Vagina (tissue), 2 donors: ENCODE measurements at regions not wholly inside any gene's neighbourhood (a gene's known extent, or its start where the extent isn't known, plus 50 kb on each side); places are given as distances from the start of the nearest gene placed in this dataset.
A peak's percentile ranks its signal among the peaks of the same experiment; 100 is the strongest.

ENCODE experiments used
- DNase-seq, 2 donors: peaks; one replicate each; pipeline ENCODE4 v3.0.0-alpha.2; 2017; ENCODE audit errors: extremely low spot score in 2 of 2
- H3K27ac ChIP-seq: fragments of 200-600 bp; sonication (generic); one replicate; pipeline ENCODE4 v1.5.1; 2019
- H3K27me3 ChIP-seq: fragments of 200-600 bp; sonication (generic); one replicate; pipeline ENCODE4 v1.5.1; 2019
- H3K36me3 ChIP-seq, 2 donors: fragments of 200-600 bp; sonication (generic); one replicate each; pipeline ENCODE4 v1.5.1; 2017 to 2019
- H3K4me1 ChIP-seq: fragments of 200-600 bp; sonication (generic); one replicate; pipeline ENCODE4 v1.5.1; 2019
- H3K4me3 ChIP-seq, 2 donors: fragments of 200-600 bp; sonication (generic); 1 replicate in 1 of 2; 2 replicates in 1 of 2; pipeline ENCODE4 v1.5.1; 2016 to 2019
- H3K9me3 ChIP-seq: fragments of 200-600 bp; sonication (generic); one replicate; pipeline ENCODE4 v1.5.1; 2019
- CTCF ChIP-seq, 3 experiments: fragments of 450-650 bp in 2 of 3; fragments of 200-600 bp in 1 of 3; sonication (generic) in 1 of 3; IDR thresholded peaks; one replicate each; pipeline ENCODE4 v1.5.1; 2017 to 2019; ENCODE audit warnings: antibody characterized with exemption in 3 of 3, mild to moderate bottlenecking in 2 of 3, moderate library complexity in 2 of 3
- POLR2A ChIP-seq, 2 donors: fragments of 450-650 bp; IDR thresholded peaks; one replicate each; pipeline ENCODE4 v1.6.1; 2017; ENCODE audit warnings: antibody characterized with exemption in 2 of 2, mild to moderate bottlenecking in 2 of 2, moderate library complexity in 2 of 2
- POLR2AphosphoS5 ChIP-seq, 2 donors: sonication (generic); formaldehyde crosslinking; IDR thresholded peaks; one replicate each; pipeline ENCODE4 v1.9.0; 2017; ENCODE audit warnings: antibody characterized with exemption in 2 of 2, mild to moderate bottlenecking in 2 of 2, low read depth in 1 of 2; ENCODE audit not compliant: insufficient read depth in 1 of 2
- intact Hi-C: fragments of 100-400 bp; cut with DNase I; formaldehyde crosslinking; loops from one replicate; pipeline ENCODE4 v1.15.1; 2023

- Histone ChIP-seq H3K27ac (no peak overlapping the region), H3K4me1 (no peaks in the 10 kb centered on the region), H3K36me3 (no peaks in the 10 kb centered on the region), H3K9me3 (no peaks in the 10 kb centered on the region), H3K4me3 (no peak overlapping the region), H3K27me3 (no peaks in the 10 kb centered on the region)
- TF ChIP-seq POLR2A (IDR thresholded peaks at IDR 0.05): no peak
- TF ChIP-seq POLR2AphosphoS5 (IDR thresholded peaks at IDR 0.05; ENCODE audit: insufficient read depth in 1 of 2, low read depth in 1 of 2): no peak
- no peak for TF ChIP-seq CTCF (IDR thresholded peaks at IDR 0.05)
- no peak for DNase-seq
- intact Hi-C loops: no loop called here
These were observed 318.9 kb upstream of the F9 start for GRCh38 chrX:139211568-139212182.

DNA sequence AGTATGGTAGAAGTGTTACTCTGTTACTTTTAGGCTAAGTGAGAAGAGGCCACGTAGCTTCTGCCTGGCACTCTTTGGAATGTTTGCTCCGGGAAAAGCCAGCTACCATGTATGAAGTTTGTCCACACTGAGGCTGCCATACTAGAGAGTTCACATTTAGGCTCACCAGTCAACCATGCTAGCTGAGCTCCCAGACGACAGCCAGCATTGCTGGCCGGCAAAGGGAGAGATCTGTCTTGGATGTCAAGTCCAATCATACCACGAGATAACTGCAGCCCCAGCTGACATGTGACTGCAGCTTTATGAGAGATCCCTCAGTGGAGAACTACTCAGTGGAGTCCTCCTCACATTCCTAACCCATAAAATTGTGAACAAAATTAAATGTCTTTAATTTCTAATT, 321.2 kb upstream of the F9 start:
- no peaks in the 10 kb centered on the region for H3K4me1 ChIP-seq
- no peaks in the 10 kb centered on the region for H3K9me3 ChIP-seq
- H3K36me3 ChIP-seq: no peaks in the 10 kb centered on the region
- H3K27me3 ChIP-seq: no peaks in the 10 kb centered on the region
- intact Hi-C loops: no loop called here
- H3K4me3 ChIP-seq: no peak overlapping the region
- DNase-seq: no peak
- TF ChIP-seq CTCF (IDR thresholded peaks at IDR 0.05): no peak
- TF ChIP-seq POLR2A (IDR thresholded peaks at IDR 0.05): no peak
- no peak overlapping the region for H3K27ac ChIP-seq

DNA sequence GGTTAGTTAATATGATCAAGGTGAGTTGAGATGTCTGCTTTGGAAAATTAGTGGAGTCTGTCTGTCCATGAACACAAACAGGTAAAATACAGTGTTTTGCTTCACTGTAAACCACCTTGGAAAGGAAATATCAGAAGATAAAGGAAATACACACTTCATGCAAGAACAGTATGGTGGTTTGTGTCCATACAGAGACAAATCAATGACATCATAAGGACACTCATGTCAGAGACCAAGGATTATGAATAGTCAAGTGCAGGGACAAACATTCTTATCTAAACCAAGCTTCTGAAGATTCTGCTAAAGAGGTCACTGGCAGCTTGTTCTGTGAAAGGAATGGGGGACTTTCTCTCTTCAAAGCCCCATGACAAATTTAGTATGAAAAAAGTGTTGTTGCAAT, 322.9 kb upstream of the F9 start:
- Histone ChIP-seq H3K27ac (no peak overlapping the region), H3K4me3 (no peak overlapping the region), H3K27me3 (no peaks in the 10 kb centered on the region), H3K4me1 (no peaks in the 10 kb centered on the region), H3K36me3 (no peaks in the 10 kb centered on the region), H3K9me3 (no peaks in the 10 kb centered on the region)
- DNase-seq: no peak
- TF ChIP-seq POLR2AphosphoS5 (IDR thresholded peaks at IDR 0.05; ENCODE audit: insufficient read depth in 1 of 2, low read depth in 1 of 2) (no peak), CTCF (IDR thresholded peaks at IDR 0.05) (no peak), POLR2A (IDR thresholded peaks at IDR 0.05) (no peak)
- intact Hi-C loops: no loop called here

DNA sequence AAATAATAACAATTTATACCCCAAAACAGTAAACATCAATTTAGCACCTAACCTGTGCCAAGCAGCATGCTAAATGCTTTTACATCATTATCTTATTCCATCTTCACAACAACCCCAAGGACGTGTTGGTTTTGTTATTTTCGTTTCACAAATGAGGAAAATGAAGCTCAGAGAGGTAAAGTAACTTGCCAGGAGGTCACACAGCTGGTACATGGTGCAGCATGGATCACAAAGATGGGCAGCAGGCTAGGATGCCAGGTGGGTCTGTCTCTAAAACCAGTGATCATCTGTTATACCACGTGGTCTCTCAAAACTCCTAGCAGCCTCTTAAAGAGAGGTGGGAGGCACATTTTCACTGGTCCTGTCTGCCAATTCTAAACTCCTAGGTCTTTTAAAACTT, 323.6 kb upstream of the F9 start:
- no peak for DNase-seq
- Histone ChIP-seq H3K4me3 (no peak overlapping the region), H3K27ac (no peak overlapping the region), H3K27me3 (no peaks in the 10 kb centered on the region), H3K36me3 (no peaks in the 10 kb centered on the region), H3K4me1 (no peaks in the 10 kb centered on the region), H3K9me3 (no peaks in the 10 kb centered on the region)
- TF ChIP-seq POLR2A (IDR thresholded peaks at IDR 0.05) (no peak), POLR2AphosphoS5 (IDR thresholded peaks at IDR 0.05; ENCODE audit: insufficient read depth in 1 of 2, low read depth in 1 of 2) (no peak), CTCF (IDR thresholded peaks at IDR 0.05) (no peak)
- intact Hi-C loops: no loop called here

- Histone ChIP-seq H3K27me3 (no peaks in the 10 kb centered on the region), H3K36me3 (no peaks in the 10 kb centered on the region), H3K27ac (peak overlapping the region; percentile 52), H3K4me1 (no peaks in the 10 kb centered on the region), H3K4me3 (peak overlapping the region; percentile 33 to 44), H3K9me3 (no peaks in the 10 kb centered on the region)
- DNase-seq: no peak
- intact Hi-C loops: no loop called here
- TF ChIP-seq POLR2AphosphoS5 (IDR thresholded peaks at IDR 0.05; ENCODE audit: insufficient read depth in 1 of 2, low read depth in 1 of 2) (peak in 1 of 2 donors; percentile 17), POLR2A (IDR thresholded peaks at IDR 0.05) (no peak)
These were observed 325.5 kb upstream of the F9 start for GRCh38 chrX:139204898-139205667.
